Sigmoid colon (tissue), 6 donors: ENCODE measurements at regions not wholly inside any gene's neighbourhood (a gene's known extent, or its start where the extent isn't known, plus 50 kb on each side); places are given as distances from the start of the nearest gene placed in this dataset.

Source experiments
- DNase-seq: peaks from one replicate; pipeline ENCODE4 v3.0.0-alpha.2; 2019
- H3K27ac ChIP-seq, 4 donors: fragments of 200-600 bp; sonication (generic); one replicate each; pipeline ENCODE4 v1.5.1; 2016 to 2019; ENCODE audit warnings: mild to moderate bottlenecking in 1 of 4
- H3K27me3 ChIP-seq, 3 donors: fragments of 200-600 bp; sonication (generic); one replicate each; pipeline ENCODE4 v1.5.1; 2019; ENCODE audit warnings: mild to moderate bottlenecking in 1 of 3
- H3K36me3 ChIP-seq, 4 donors: fragments of 200-600 bp; sonication (generic); one replicate each; pipeline ENCODE4 v1.5.1; 2016 to 2019
- H3K4me1 ChIP-seq, 4 donors: fragments of 200-600 bp; sonication (generic); one replicate each; pipeline ENCODE4 v1.5.1; 2017 to 2019
- H3K4me3 ChIP-seq, 4 donors: fragments of 200-600 bp; sonication (generic); one replicate each; pipeline ENCODE4 v1.5.1; 2017 to 2019; ENCODE audit warnings: mild to moderate bottlenecking in 2 of 4, moderate library complexity in 1 of 4
- H3K9me3 ChIP-seq, 4 donors: fragments of 200-600 bp in 3 of 4; sonication (generic) in 3 of 4; one replicate each; pipeline versions ENCODE4 v1.5.1 to v1.6.1; 2013 to 2019
- EP300 ChIP-seq, 4 donors: sonication (generic); formaldehyde crosslinking; IDR thresholded peaks; one replicate each; pipeline ENCODE4 v1.6.1; 2017; ENCODE audit warnings: antibody characterized with exemption in 4 of 4
- POLR2A ChIP-seq, 2 donors: fragments of 450-650 bp; IDR thresholded peaks; one replicate each; pipeline ENCODE4 v1.6.1; 2016; ENCODE audit warnings: antibody characterized with exemption in 2 of 2, mild to moderate bottlenecking in 2 of 2, moderate library complexity in 2 of 2
- POLR2AphosphoS5 ChIP-seq, 4 donors: sonication (generic); formaldehyde crosslinking; IDR thresholded peaks; one replicate each; pipeline ENCODE4 v1.6.1; 2017; ENCODE audit warnings: antibody characterized with exemption in 4 of 4
- WGBS, 2 donors: extraction: QIAGEN DNeasy Blood & Tissue Kit; methylation state at CpG; one replicate each; pipeline ENCODE4 v1.1.7; 2013; 5-methylcytosine and 5-hydroxymethylcytosine counted together
- intact Hi-C: fragments of 100-400 bp; cut with DNase I; formaldehyde crosslinking; loops from one replicate; pipeline ENCODE4 v1.15.1; 2023
- TF ChIP-seq, protein P1 (sequence below), 4 experiments: fragments of 450-650 bp in 3 of 4; fragments of 200-600 bp in 1 of 4; IDR thresholded peaks; one replicate each; pipeline ENCODE4 v1.5.1; 2016 to 2019; ENCODE audit warnings: antibody characterized with exemption in 4 of 4, mild to moderate bottlenecking in 3 of 4, moderate library complexity in 2 of 4
- donor health status: healthy with polysubstance abuse.
- donor health status: healthy.

DNA sequence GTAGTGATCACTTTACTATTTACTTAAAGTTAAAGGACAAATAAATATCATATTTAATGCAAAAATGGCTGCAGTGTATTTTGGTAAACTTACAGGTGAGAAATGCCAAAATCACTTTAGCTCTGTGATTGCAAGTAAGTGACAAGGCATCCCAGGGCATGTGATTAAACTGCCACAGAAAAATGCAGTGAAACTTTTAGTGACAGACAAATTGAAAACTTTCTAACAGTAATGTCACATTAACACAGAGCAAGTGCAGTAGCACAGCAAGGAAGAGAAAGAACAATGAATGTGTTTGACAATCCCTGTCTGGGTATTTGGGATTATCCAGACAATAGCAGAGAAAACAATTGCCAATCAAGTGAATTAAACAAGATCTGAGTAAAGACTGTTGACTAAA lies 606.8 kb downstream of the SLCO4C1 start:
- intact Hi-C loops = no loop called here
- Histone ChIP-seq H3K4me1 (no peaks in the 10 kb centered on the region), H3K9me3 (no peaks in the 10 kb centered on the region), H3K27ac (no peak overlapping the region), H3K4me3 (no peak overlapping the region), H3K27me3 (no peaks in the 10 kb centered on the region), H3K36me3 (no peaks in the 10 kb centered on the region)
- DNase-seq = no peak
- TF ChIP-seq EP300 (IDR thresholded peaks at IDR 0.05) = no peak
- TF ChIP-seq POLR2AphosphoS5 (IDR thresholded peaks at IDR 0.05) = no peak
- TF ChIP-seq, protein P1, sequence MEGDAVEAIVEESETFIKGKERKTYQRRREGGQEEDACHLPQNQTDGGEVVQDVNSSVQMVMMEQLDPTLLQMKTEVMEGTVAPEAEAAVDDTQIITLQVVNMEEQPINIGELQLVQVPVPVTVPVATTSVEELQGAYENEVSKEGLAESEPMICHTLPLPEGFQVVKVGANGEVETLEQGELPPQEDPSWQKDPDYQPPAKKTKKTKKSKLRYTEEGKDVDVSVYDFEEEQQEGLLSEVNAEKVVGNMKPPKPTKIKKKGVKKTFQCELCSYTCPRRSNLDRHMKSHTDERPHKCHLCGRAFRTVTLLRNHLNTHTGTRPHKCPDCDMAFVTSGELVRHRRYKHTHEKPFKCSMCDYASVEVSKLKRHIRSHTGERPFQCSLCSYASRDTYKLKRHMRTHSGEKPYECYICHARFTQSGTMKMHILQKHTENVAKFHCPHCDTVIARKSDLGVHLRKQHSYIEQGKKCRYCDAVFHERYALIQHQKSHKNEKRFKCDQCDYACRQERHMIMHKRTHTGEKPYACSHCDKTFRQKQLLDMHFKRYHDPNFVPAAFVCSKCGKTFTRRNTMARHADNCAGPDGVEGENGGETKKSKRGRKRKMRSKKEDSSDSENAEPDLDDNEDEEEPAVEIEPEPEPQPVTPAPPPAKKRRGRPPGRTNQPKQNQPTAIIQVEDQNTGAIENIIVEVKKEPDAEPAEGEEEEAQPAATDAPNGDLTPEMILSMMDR (IDR thresholded peaks at IDR 0.05) = no peak
- TF ChIP-seq POLR2A (IDR thresholded peaks at IDR 0.05) = no peak

DNA sequence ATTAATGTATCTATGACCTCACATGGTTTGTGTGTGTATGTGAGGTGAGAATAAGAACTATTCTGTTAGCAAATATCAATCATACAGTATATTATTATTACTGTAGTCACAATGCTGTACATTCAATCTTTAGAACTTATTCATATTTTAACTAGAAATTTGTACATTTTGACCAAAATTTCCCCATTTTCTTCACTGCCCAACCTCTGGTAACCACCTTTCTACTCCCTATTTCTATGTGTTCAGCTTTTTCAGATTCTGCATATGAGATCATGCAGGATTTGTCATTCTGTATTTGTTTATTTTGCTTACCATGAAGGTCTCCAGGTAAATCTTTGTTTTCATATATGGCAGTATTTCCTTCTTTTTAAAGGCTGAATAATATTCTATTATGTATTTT lies 607.9 kb downstream of the SLCO4C1 start:
- no peaks in the 10 kb centered on the region for H3K9me3 ChIP-seq
- intact Hi-C loops = no loop called here
- no peak overlapping the region for H3K27ac ChIP-seq
- TF ChIP-seq, protein P1 (IDR thresholded peaks at IDR 0.05) = no peak
- TF ChIP-seq EP300 (IDR thresholded peaks at IDR 0.05) = no peak
- TF ChIP-seq POLR2A (IDR thresholded peaks at IDR 0.05) = no peak
- no peak for TF ChIP-seq POLR2AphosphoS5 (IDR thresholded peaks at IDR 0.05)
- no peak overlapping the region for H3K4me3 ChIP-seq
- no peaks in the 10 kb centered on the region for H3K4me1 ChIP-seq
- no peak for DNase-seq
- H3K27me3 ChIP-seq = no peaks in the 10 kb centered on the region
- H3K36me3 ChIP-seq = no peaks in the 10 kb centered on the region

DNA sequence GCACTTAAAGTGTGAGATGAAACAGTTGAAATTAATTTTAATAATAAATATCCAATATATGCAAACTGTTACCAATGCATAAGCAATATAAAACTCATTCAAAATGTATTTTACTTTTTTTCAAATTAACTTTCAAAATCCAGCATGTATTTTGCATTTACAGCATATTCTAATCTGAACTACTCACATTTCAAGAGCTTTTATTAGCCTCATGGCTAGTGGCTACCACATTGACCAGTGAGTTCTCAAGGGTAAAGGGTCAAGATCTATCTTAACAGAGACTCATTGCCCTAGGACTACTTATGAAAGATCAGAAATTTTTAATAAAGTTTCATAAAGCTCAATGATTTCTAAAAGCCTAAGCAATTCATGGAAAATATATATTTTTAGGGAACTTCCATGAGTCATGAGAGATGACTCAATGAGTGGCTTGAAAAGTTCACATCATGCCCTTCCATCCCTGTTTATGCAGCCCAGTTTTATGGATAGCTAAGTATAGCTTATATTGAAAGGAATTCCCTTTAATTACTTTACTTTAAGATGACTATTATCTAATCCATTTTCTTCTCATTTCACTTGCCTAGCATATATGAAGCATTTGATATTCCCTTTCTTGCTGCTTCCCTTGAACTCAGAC lies 608.6 kb downstream of the SLCO4C1 start:
- intact Hi-C loops = no loop called here

DNA sequence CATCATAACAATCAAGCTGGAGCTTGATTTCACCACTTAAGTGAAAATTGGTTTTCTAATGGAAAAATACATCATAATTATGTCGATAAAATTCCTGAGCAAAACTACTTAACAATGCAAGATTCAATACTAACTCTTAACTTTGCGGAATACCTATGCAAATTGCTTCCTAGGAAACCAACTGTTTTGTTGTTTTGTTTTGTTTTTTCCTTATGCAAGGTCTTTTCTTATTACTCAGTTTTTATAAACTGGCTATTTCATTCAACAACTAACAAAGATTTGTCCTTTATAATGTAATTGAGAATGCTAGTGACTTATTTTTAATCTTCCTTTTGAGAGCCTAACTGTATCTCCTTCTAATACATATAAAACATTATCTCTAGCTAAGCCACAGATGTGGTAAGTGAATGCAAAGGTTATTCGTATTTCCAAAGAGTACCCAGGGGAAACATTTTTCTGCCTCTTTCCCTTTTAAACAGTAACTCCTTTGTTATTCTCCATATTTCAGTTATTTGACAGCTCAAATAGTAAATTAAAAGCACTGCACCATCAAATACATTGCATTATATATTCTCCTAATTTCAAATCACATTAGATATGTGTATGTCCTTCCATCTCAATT lies 609.4 kb downstream of the SLCO4C1 start:
- no peaks in the 10 kb centered on the region for H3K36me3 ChIP-seq
- no peaks in the 10 kb centered on the region for H3K27me3 ChIP-seq
- 75 to 76% methylated on average over 3 of the region's 3 CpGs for WGBS, 2 donors
- no peak for TF ChIP-seq POLR2AphosphoS5 (IDR thresholded peaks at IDR 0.05)
- intact Hi-C loops = no loop called here
- H3K27ac ChIP-seq = no peak overlapping the region
- DNase-seq = no peak
- no peaks in the 10 kb centered on the region for H3K4me1 ChIP-seq
- no peaks in the 10 kb centered on the region for H3K9me3 ChIP-seq
- no peak overlapping the region for H3K4me3 ChIP-seq

More for the DNA sequence above, 608.6 kb downstream of the SLCO4C1 start:
- no peak for TF ChIP-seq POLR2AphosphoS5 (IDR thresholded peaks at IDR 0.05)
- TF ChIP-seq, protein P1 (IDR thresholded peaks at IDR 0.05) = no peak
- Histone ChIP-seq H3K4me3 (no peak overlapping the region), H3K9me3 (no peaks in the 10 kb centered on the region), H3K27ac (no peak overlapping the region), H3K27me3 (no peaks in the 10 kb centered on the region), H3K4me1 (no peaks in the 10 kb centered on the region), H3K36me3 (no peaks in the 10 kb centered on the region)
- DNase-seq = no peak

DNA sequence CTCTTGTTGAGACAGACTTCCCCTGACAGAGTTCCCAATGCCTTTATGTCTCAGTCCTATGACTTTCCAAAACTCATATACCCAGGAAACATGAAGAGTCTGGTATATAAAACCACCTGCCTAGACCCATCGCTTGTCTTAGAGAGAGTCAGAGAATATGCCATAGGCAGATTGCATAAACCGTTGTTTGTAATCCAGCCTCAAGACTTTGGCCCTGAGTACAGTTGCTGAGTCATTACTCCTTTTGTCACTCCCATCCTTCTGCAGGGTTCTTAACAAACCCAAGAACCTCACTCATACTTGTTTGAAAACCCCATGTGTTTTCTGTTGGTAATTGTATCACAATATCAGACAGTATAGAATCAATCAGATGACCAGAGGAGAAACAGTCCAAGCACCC lies 616.3 kb downstream of the SLCO4C1 start:
- H3K4me3 ChIP-seq = no peak overlapping the region
- WGBS, 2 donors = 28 to 70% methylated on average over 2 of the region's 2 CpGs
- H3K4me1 ChIP-seq = peaks cover 0 to 10% (median 0%) of the 10 kb centered on the region in 4 donors
- H3K27ac ChIP-seq = no peak overlapping the region
- H3K9me3 ChIP-seq = no peaks in the 10 kb centered on the region
- H3K27me3 ChIP-seq = no peaks in the 10 kb centered on the region
- intact Hi-C loops = no loop called here
- no peak for TF ChIP-seq POLR2AphosphoS5 (IDR thresholded peaks at IDR 0.05)
- TF ChIP-seq, protein P1 (IDR thresholded peaks at IDR 0.05) = no peak
- TF ChIP-seq POLR2A (IDR thresholded peaks at IDR 0.05) = no peak
- no peak for TF ChIP-seq EP300 (IDR thresholded peaks at IDR 0.05)
- no peak for DNase-seq
- H3K36me3 ChIP-seq = no peaks in the 10 kb centered on the region
